ENCODE measurements at regions not wholly inside any gene's neighbourhood (a gene's known extent, or its start where the extent isn't known, plus 50 kb on each side); places are given as distances from the start of the nearest gene placed in this dataset.

- TF ChIP-seq, protein P1, sequence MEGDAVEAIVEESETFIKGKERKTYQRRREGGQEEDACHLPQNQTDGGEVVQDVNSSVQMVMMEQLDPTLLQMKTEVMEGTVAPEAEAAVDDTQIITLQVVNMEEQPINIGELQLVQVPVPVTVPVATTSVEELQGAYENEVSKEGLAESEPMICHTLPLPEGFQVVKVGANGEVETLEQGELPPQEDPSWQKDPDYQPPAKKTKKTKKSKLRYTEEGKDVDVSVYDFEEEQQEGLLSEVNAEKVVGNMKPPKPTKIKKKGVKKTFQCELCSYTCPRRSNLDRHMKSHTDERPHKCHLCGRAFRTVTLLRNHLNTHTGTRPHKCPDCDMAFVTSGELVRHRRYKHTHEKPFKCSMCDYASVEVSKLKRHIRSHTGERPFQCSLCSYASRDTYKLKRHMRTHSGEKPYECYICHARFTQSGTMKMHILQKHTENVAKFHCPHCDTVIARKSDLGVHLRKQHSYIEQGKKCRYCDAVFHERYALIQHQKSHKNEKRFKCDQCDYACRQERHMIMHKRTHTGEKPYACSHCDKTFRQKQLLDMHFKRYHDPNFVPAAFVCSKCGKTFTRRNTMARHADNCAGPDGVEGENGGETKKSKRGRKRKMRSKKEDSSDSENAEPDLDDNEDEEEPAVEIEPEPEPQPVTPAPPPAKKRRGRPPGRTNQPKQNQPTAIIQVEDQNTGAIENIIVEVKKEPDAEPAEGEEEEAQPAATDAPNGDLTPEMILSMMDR (conservative IDR thresholded peaks at IDR 0.05; ENCODE audit: low read depth, low read length) = no peak
- H3K4me3 ChIP-seq (ENCODE audit: low read depth, low read length) = no peak overlapping the region
- no peak for DNase-seq (ENCODE audit: low read depth)
Observed at GRCh38 chr4:11497972-11498371, 69.3 kb upstream of the HS3ST1 start.

DNA sequence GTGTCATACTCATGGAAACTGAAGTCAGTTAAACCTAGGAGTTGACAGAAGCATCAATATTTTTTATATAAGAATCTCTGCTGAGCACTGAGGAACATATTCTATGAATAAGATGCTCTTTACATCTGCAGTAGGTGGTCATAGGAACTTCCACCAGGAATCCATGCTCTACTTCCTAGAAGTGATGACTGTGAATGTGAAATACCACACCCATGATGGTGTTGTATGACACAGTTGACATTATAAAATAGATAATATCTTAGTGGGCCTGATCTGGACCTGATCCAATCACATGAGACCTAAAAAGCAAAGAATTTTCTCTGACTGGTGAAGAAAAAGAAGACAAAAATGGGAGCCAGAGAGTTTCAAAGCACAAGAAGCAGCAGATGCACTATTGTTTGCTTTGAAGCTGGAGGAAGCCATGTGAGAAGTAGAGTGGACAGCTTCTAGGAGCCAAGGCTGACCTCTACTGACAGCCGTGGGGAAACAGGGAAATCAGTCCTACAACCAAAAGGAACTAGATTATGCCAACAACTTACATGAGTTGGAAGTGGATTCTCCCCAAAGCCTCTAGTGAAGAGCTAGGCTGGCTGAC lies 68.6 kb upstream of the HS3ST1 start:
- no peak for DNase-seq (ENCODE audit: low read depth)
- TF ChIP-seq, protein P1 (conservative IDR thresholded peaks at IDR 0.05; ENCODE audit: low read depth, low read length) = no peak
- H3K4me3 ChIP-seq (ENCODE audit: low read depth, low read length) = no peak overlapping the region

- TF ChIP-seq, protein P1 (conservative IDR thresholded peaks at IDR 0.05; ENCODE audit: low read depth, low read length) = no peak
- peak; percentile 37 for DNase-seq (ENCODE audit: low read depth)
- no peak overlapping the region for H3K4me3 ChIP-seq (ENCODE audit: low read depth, low read length)
Observed at GRCh38 chr4:11496351-11496829, 67.7 kb upstream of the HS3ST1 start.

GRCh38 chr4:11495818-11496217 lies 67.1 kb upstream of the HS3ST1 start:
- TF ChIP-seq, protein P1 (conservative IDR thresholded peaks at IDR 0.05; ENCODE audit: low read depth, low read length) = no peak
- no peak overlapping the region for H3K4me3 ChIP-seq (ENCODE audit: low read depth, low read length)
- no peak for DNase-seq (ENCODE audit: low read depth)

DNA sequence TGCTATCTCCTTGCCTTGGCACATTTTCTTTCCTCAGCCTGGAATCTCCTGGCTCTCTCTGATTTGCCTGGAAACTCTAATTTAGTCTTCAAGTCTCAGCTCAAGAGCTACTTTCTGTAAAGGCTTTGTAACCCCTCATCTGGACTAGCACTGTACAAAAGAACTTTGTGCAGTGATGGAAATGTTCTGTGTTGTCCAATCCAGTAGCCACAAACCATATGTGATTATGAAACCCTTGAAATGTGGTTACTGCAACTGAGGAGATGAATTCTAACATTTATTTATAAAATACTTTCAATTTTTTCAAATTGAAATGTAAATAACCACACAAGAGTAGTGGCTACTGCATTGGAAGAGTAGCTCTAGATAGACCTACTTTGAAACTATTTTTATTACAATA lies 66.6 kb upstream of the HS3ST1 start:
- H3K4me3 ChIP-seq (ENCODE audit: low read depth, low read length) = no peak overlapping the region
- TF ChIP-seq, protein P1 (conservative IDR thresholded peaks at IDR 0.05; ENCODE audit: low read depth, low read length) = no peak
- peak; percentile 69 for DNase-seq (ENCODE audit: low read depth)

DNA sequence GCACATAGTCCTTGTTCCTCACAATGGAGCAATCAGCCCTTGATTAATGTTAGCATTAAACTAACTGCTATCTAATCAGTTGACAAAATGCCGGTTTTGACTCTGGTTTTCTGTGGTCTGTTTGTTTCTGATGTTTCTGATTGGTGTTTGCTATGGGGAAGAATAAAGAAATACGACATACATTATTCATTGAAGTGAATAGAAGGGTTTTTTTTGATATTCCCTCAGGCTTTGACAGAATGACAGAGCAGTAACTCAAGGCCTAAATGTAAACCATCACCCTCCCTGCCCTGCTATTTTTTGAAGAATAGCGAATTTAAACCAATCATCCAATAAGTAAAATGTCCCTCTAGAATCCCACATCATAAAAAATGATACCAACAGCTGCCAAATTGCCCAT lies 65.5 kb upstream of the HS3ST1 start:
- DNase-seq (ENCODE audit: low read depth) = no peak
- no peak overlapping the region for H3K4me3 ChIP-seq (ENCODE audit: low read depth, low read length)
- TF ChIP-seq, protein P1 (conservative IDR thresholded peaks at IDR 0.05; ENCODE audit: low read depth, low read length) = no peak

DNA sequence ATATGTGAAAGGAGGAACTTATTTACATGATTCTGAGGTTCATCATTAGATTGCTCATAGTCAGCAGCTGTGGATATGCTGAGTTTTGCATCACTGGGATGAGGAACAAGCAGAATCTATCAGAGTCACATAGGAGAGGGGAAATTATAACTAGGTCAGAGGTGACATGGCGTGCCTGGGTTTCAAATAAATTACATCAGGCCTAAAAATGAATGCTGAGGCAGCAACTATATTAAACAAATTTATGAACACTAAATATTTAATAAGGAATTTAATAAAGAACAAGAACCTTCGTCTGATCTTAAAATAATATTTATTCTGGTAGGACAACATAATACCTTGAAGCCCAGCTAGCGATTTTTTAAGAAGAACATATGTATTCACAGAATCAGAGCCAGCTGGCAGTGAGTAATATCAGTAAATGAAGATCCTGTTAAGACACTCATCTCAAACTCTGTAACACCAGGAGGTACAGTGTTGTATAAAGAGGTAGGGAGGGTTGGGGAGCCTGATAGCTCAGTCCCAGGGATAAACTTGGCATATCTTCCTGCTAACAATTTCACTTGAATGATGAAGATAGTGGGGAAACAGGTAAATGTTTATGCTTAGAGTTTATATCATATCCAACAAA lies 60.9 kb upstream of the HS3ST1 start:
- TF ChIP-seq, protein P1 (conservative IDR thresholded peaks at IDR 0.05; ENCODE audit: low read depth, low read length) = no peak
- no peak for DNase-seq (ENCODE audit: low read depth)
- H3K4me3 ChIP-seq (ENCODE audit: low read depth, low read length) = no peak overlapping the region
